Stimulated activated naive CD4-positive, alpha-beta T cell (primary cell): ENCODE measurements at regions not wholly inside any gene's neighbourhood (a gene's known extent, or its start where the extent isn't known, plus 50 kb on each side); places are given as distances from the start of the nearest gene placed in this dataset.
"Not testable (repeated sequence)": the region's sequence is repeated elsewhere in the genome, so short reads cannot be mapped to it uniquely, and the experiment has no call there.

Experiments used
- DNase-seq, 6 experiments: peaks; one replicate each; lab custom pipeline; 2025; lab: John Stamatoyannopoulos, UW

GRCh38 chr13:81031996-81032395 lies 691.1 kb upstream of the SPRY2 start:
- no peak for DNase-seq

- DNase-seq = no peak
Observed at GRCh38 chr13:81025091-81025490, 684.2 kb upstream of the SPRY2 start.

- DNase-seq = no peak
Observed at GRCh38 chr13:81021284-81021840, 680.4 kb upstream of the SPRY2 start.

GRCh38 chr13:81020010-81020409 lies 679.1 kb upstream of the SPRY2 start:
- no peak for DNase-seq

GRCh38 chr13:81018936-81019335 lies 678.0 kb upstream of the SPRY2 start:
- no peak for DNase-seq

GRCh38 chr13:81017513-81018152 lies 676.7 kb upstream of the SPRY2 start:
- DNase-seq = no peak

GRCh38 chr13:81012031-81012430 lies 671.1 kb upstream of the SPRY2 start:
- DNase-seq = no peak

GRCh38 chr13:81001828-81002385 lies 661.0 kb upstream of the SPRY2 start:
- no peak for DNase-seq

- not testable (repeated sequence) for DNase-seq
Observed at GRCh38 chr13:80998603-80999002, 657.7 kb upstream of the SPRY2 start.

GRCh38 chr13:80989747-80990146 lies 648.8 kb upstream of the SPRY2 start:
- no peak for DNase-seq

GRCh38 chr13:80989241-80989640 lies 648.3 kb upstream of the SPRY2 start:
- DNase-seq = no peak

- DNase-seq = no peak
Observed at GRCh38 chr13:80988391-80989151, 647.6 kb upstream of the SPRY2 start.

- DNase-seq = peak in 1 of 6 experiments; percentile 3
Observed at GRCh38 chr13:80979035-80979641, 638.2 kb upstream of the SPRY2 start.

- no peak for DNase-seq
Observed at GRCh38 chr13:80977168-80977567, 636.2 kb upstream of the SPRY2 start.

- no peak for DNase-seq
Observed at GRCh38 chr13:80975903-80976302, 635.0 kb upstream of the SPRY2 start.

GRCh38 chr13:80973721-80974120 lies 632.8 kb upstream of the SPRY2 start:
- DNase-seq = no peak

GRCh38 chr13:80972857-80973478 lies 632.0 kb upstream of the SPRY2 start:
- no peak for DNase-seq

GRCh38 chr13:80965097-80965496 lies 624.2 kb upstream of the SPRY2 start:
- no peak for DNase-seq

- DNase-seq = no peak
Observed at GRCh38 chr13:80962855-80963254, 621.9 kb upstream of the SPRY2 start.

- DNase-seq = no peak
Observed at GRCh38 chr13:80962173-80962572, 621.2 kb upstream of the SPRY2 start.

GRCh38 chr13:80957019-80957655 lies 616.2 kb upstream of the SPRY2 start:
- no peak for DNase-seq

- no peak for DNase-seq
Observed at GRCh38 chr13:80955501-80955900, 614.6 kb upstream of the SPRY2 start.
